BLaER1 treated with 17β-estradiol and CSF1 and Interleukin-3, amounts not matched to agents 10 nM and 100 nM (cell line): ENCODE measurements at regions not wholly inside any gene's neighbourhood (a gene's known extent, or its start where the extent isn't known, plus 50 kb on each side); places are given as distances from the start of the nearest gene placed in this dataset.
A peak's percentile ranks its signal among the peaks of the same experiment; 100 is the strongest.
"Not testable (repeated sequence)": the region's sequence is repeated elsewhere in the genome, so short reads cannot be mapped to it uniquely, and the experiment has no call there.

ENCODE experiments used
- H3K27ac ChIP-seq, 11 experiments: shearing (Covaris generic); formaldehyde crosslinking; 2 replicates each; pipeline ENCODE4 v1.8.1; 2022
- H3K27me3 ChIP-seq, 11 experiments: shearing (Covaris generic); formaldehyde crosslinking; 2 replicates each; pipeline ENCODE4 v1.8.1; 2022
- H3K36me3 ChIP-seq, 11 experiments: shearing (Covaris generic); formaldehyde crosslinking; 2 replicates each; pipeline ENCODE4 v1.8.1; 2022
- H3K4me1 ChIP-seq, 10 experiments: shearing (Covaris generic); formaldehyde crosslinking; 2 replicates each; pipeline ENCODE4 v1.8.1; 2022
- H3K4me2 ChIP-seq, 11 experiments: shearing (Covaris generic); formaldehyde crosslinking; 2 replicates each; pipeline ENCODE4 v1.8.1; 2022
- H3K4me3 ChIP-seq, 10 experiments: shearing (Covaris generic); formaldehyde crosslinking; 2 replicates each; pipeline ENCODE4 v1.8.1; 2022
- H3K9ac ChIP-seq, 11 experiments: shearing (Covaris generic); formaldehyde crosslinking; 2 replicates each; pipeline ENCODE4 v1.8.1; 2022
- H3K9me3 ChIP-seq, 11 experiments: shearing (Covaris generic); formaldehyde crosslinking; replicated peaks in 1 of 11; 2 replicates each; pipeline ENCODE4 v1.8.1; 2022
- H4K20me1 ChIP-seq, 11 experiments: shearing (Covaris generic); formaldehyde crosslinking; 2 replicates each; pipeline ENCODE4 v1.8.1; 2022
- Cebpa-rat ChIP-seq, 11 experiments: shearing (Covaris generic); IDR thresholded peaks; 2 replicates each; pipeline ENCODE4 v1.8.1; 2022

GRCh38 chr9:84512493-84512892 lies 157.0 kb upstream of the NTRK2 start:
- peaks cover 9 to 22% (median 13%) of the 10 kb centered on the region in 11 experiments; a peak in 21 of 22 replicates for H3K9me3 ChIP-seq
- H3K27me3 ChIP-seq, result no peaks in the 10 kb centered on the region
- H3K36me3 ChIP-seq, result no peaks in the 10 kb centered on the region

GRCh38 chr9:84513473-84513872 lies 156.1 kb upstream of the NTRK2 start:
- Histone ChIP-seq H3K4me3 (no peak overlapping the region), H4K20me1 (no peaks in the 10 kb centered on the region), H3K27ac (no peak overlapping the region), H3K4me2 (peak overlapping the region in 4 of 11 experiments; percentile 17 to 40 (median 32); a peak in 5 of 22 replicates), H3K27me3 (no peaks in the 10 kb centered on the region), H3K9me3 (peaks cover 6 to 17% (median 13%) of the 10 kb centered on the region in 11 experiments; a peak in 21 of 22 replicates), H3K36me3 (no peaks in the 10 kb centered on the region), H3K4me1 (peaks cover 0 to 25% (median 8%) of the 10 kb centered on the region in 10 experiments; a peak in 9 of 20 replicates), H3K9ac (no peak overlapping the region)
- TF ChIP-seq Cebpa-rat (IDR thresholded peaks at IDR 0.05), result no peak

More at GRCh38 chr9:84512493-84512892, 157.0 kb upstream of the NTRK2 start:
- Histone ChIP-seq H3K9ac (no peak overlapping the region), H3K27ac (no peak overlapping the region), H3K4me1 (peaks cover 0 to 25% (median 8%) of the 10 kb centered on the region in 10 experiments; a peak in 9 of 20 replicates), H4K20me1 (no peaks in the 10 kb centered on the region), H3K4me3 (no peak overlapping the region), H3K4me2 (peak overlapping the region in 6 of 11 experiments; percentile 1 to 49 (median 14); a peak in 5 of 22 replicates)
- no peak for TF ChIP-seq Cebpa-rat (IDR thresholded peaks at IDR 0.05)

- Histone ChIP-seq H3K9me3 (peaks cover 7 to 20% (median 14%) of the 10 kb centered on the region in 11 experiments; a peak in 19 of 22 replicates), H3K4me3 (no peak overlapping the region), H3K27me3 (no peaks in the 10 kb centered on the region), H4K20me1 (no peaks in the 10 kb centered on the region), H3K36me3 (no peaks in the 10 kb centered on the region), H3K4me1 (peaks cover 0 to 25% (median 8%) of the 10 kb centered on the region in 10 experiments; a peak in 9 of 20 replicates), H3K9ac (no peak overlapping the region), H3K4me2 (peak overlapping the region in 4 of 11 experiments; percentile 17 to 40 (median 32); a peak in 5 of 22 replicates), H3K27ac (no peak overlapping the region)
- TF ChIP-seq Cebpa-rat (IDR thresholded peaks at IDR 0.05), result no peak
Observed at GRCh38 chr9:84513979-84514378, 155.6 kb upstream of the NTRK2 start.

- no peak for TF ChIP-seq Cebpa-rat (IDR thresholded peaks at IDR 0.05)
- H3K4me2 ChIP-seq, result no peak overlapping the region; a peak in 1 of 22 replicates
- H3K4me1 ChIP-seq, result peaks cover 0 to 25% (median 8%) of the 10 kb centered on the region in 10 experiments; a peak in 9 of 20 replicates
Observed at GRCh38 chr9:84514421-84514820, 155.1 kb upstream of the NTRK2 start.

GRCh38 chr9:84517026-84517425 lies 152.5 kb upstream of the NTRK2 start:
- TF ChIP-seq Cebpa-rat (IDR thresholded peaks at IDR 0.05), result no peak
- Histone ChIP-seq H3K27ac (no peak overlapping the region), H3K4me3 (no peak overlapping the region), H3K36me3 (no peaks in the 10 kb centered on the region), H3K9ac (no peak overlapping the region), H3K4me2 (no peak overlapping the region), H3K9me3 (peaks cover 7 to 25% (median 11%) of the 10 kb centered on the region in 11 experiments; a peak in 18 of 22 replicates), H4K20me1 (no peaks in the 10 kb centered on the region), H3K27me3 (no peaks in the 10 kb centered on the region), H3K4me1 (peaks cover 0 to 20% (median 6%) of the 10 kb centered on the region in 10 experiments; a peak in 9 of 20 replicates)

More at GRCh38 chr9:84514421-84514820, 155.1 kb upstream of the NTRK2 start:
- Histone ChIP-seq H3K9me3 (peaks cover 7 to 24% (median 14%) of the 10 kb centered on the region in 11 experiments; a peak in 19 of 22 replicates), H4K20me1 (no peaks in the 10 kb centered on the region), H3K27ac (no peak overlapping the region), H3K27me3 (no peaks in the 10 kb centered on the region), H3K9ac (no peak overlapping the region), H3K4me3 (no peak overlapping the region), H3K36me3 (no peaks in the 10 kb centered on the region)

GRCh38 chr9:84519413-84519812 lies 150.1 kb upstream of the NTRK2 start:
- TF ChIP-seq Cebpa-rat (IDR thresholded peaks at IDR 0.05), result no peak
- H3K27ac ChIP-seq, result no peak overlapping the region
- H3K4me2 ChIP-seq, result no peak overlapping the region

GRCh38 chr9:84521208-84521607 lies 148.3 kb upstream of the NTRK2 start:
- H3K9ac ChIP-seq, result no peak overlapping the region
- H3K4me3 ChIP-seq, result no peak overlapping the region
- peaks cover 12 to 27% (median 21%) of the 10 kb centered on the region in 11 experiments; a peak in 21 of 22 replicates for H3K9me3 ChIP-seq
- TF ChIP-seq Cebpa-rat (IDR thresholded peaks at IDR 0.05), result no peak
- H3K27me3 ChIP-seq, result no peaks in the 10 kb centered on the region
- no peaks in the 10 kb centered on the region for H3K4me1 ChIP-seq
- no peaks in the 10 kb centered on the region for H3K36me3 ChIP-seq
- H3K4me2 ChIP-seq, result no peak overlapping the region
- no peak overlapping the region for H3K27ac ChIP-seq
- H4K20me1 ChIP-seq, result no peaks in the 10 kb centered on the region

More at GRCh38 chr9:84519413-84519812, 150.1 kb upstream of the NTRK2 start:
- H3K4me3 ChIP-seq, result no peak overlapping the region
- peaks cover 7 to 20% (median 10%) of the 10 kb centered on the region in 11 experiments; a peak in 18 of 22 replicates for H3K9me3 ChIP-seq
- H3K9ac ChIP-seq, result no peak overlapping the region
- no peaks in the 10 kb centered on the region for H4K20me1 ChIP-seq
- H3K36me3 ChIP-seq, result no peaks in the 10 kb centered on the region
- H3K4me1 ChIP-seq, result no peaks in the 10 kb centered on the region
- no peaks in the 10 kb centered on the region for H3K27me3 ChIP-seq

- peaks cover 31 to 47% (median 42%) of the 10 kb centered on the region in 11 experiments for H3K9me3 ChIP-seq
- H3K4me1 ChIP-seq, H3K27ac ChIP-seq, H3K36me3 ChIP-seq, H3K27me3 ChIP-seq, H4K20me1 ChIP-seq, H3K4me2 ChIP-seq, H3K9ac ChIP-seq, H3K4me3 ChIP-seq: not testable (repeated sequence)
Observed at GRCh38 chr9:84526211-84526610, 143.3 kb upstream of the NTRK2 start.

- H3K27me3 ChIP-seq, H3K4me3 ChIP-seq, H3K4me1 ChIP-seq, H3K27ac ChIP-seq, H3K36me3 ChIP-seq, H4K20me1 ChIP-seq, H3K9ac ChIP-seq, H3K4me2 ChIP-seq: not testable (repeated sequence)
- H3K9me3 ChIP-seq, result peaks cover 31 to 47% (median 42%) of the 10 kb centered on the region in 11 experiments
Observed at GRCh38 chr9:84527060-84527720, 142.3 kb upstream of the NTRK2 start.

GRCh38 chr9:84535973-84536372 lies 133.6 kb upstream of the NTRK2 start:
- H3K9ac ChIP-seq, H3K4me2 ChIP-seq, H3K27me3 ChIP-seq, H3K27ac ChIP-seq, H4K20me1 ChIP-seq, H3K4me3 ChIP-seq, H3K4me1 ChIP-seq, H3K36me3 ChIP-seq: not testable (repeated sequence)
- peaks cover 25 to 38% (median 30%) of the 10 kb centered on the region in 11 experiments for H3K9me3 ChIP-seq
